ENCODE measurements at regions not wholly inside any gene's neighbourhood (a gene's known extent, or its start where the extent isn't known, plus 50 kb on each side); places are given as distances from the start of the nearest gene placed in this dataset.
A peak's percentile ranks its signal among the peaks of the same experiment; 100 is the strongest.
"Not testable (repeated sequence)": the region's sequence is repeated elsewhere in the genome, so short reads cannot be mapped to it uniquely, and the experiment has no call there.

- not testable (repeated sequence) for H3K4me3 ChIP-seq (ENCODE audit: low read depth, low read length)
These were observed 72.4 kb downstream of the HNRNPD start for GRCh38 chr4:82301390-82301789.

DNA sequence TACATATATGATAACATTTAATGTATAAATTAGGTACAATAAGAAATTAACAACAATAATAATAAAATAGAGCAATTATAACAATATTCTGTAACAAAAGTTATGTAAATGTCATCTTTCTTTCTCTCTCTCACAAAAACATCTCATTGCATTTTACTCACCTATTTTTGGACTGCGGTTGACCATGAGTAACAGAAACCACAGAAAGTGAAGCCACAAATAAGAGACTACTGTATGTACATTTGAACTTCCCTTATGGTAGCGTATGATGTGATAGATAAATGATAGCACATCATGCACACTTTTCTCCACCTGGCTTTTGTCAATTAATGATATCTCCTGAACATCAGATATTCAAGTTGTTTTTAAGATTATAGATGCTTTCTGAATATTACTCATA lies 80.5 kb downstream of the HNRNPD start:
- H3K4me3 ChIP-seq (ENCODE audit: low read depth, low read length) = no peak overlapping the region

DNA sequence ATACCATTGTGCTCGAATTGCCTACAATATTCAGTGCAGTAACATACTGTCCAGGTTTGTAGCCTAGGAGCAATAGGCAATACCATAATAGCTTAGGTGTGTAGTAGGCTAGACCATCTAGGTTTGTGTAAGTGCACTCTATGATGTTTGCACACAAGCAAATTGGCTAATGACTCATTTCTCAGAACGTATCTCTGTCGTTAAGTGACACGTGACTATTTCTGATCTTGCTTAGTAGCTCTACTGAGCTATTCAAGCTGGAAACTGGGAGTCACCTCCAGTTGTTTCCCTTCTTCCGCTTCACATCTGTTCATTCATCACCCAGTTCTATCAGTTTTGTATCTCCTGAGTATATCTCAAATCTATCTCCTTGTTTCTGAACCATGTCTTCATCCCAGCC lies 86.1 kb downstream of the HNRNPD start:
- no peak overlapping the region for H3K4me3 ChIP-seq (ENCODE audit: low read depth, low read length)

DNA sequence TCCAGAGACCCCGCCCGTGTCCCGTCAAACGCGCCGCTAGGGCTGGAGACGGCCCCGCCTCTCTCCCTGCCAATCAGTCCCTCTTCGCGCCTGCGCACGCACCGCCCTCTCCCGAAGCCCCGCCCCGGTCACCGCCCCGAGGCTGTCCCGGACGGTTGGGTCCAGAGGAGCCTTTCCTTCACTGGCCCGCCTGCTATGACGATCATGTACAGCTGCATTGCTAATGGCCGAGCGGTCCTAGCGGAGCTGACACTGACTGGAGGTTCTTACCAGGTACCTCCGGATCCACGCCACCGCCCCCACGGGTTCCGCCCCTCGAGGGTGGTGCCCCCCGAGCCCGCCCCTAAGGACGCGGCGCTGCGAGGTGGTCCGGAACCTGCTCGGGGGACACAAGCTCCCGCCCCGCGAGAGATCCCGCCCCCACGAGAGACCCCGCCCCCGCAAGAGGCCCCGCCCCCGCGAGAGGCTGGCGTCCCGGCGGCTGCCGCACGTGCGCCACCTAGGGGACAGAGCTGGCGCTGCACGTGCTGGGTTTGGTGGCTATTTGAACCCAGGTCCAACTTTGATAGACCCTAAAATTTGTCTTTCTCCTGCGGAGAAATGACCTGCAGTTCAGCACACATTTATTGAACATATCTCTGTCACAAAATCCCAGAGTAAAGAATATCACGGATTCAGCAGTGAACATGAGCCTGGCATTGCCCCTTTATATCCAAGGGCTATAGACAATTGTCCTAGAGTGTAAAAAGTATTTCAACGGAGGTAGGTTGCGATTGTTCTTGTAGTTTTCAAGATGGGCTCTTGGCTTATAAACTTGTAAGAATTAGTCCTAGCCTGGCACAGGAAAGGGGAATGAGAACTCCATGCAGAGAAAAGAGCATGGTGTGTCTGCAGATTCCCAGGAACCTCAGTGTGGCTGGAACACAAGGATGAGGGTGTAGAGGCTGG lies 88.7 kb downstream of the HNRNPD start:
- peak overlapping the region; percentile 50 for H3K4me3 ChIP-seq (ENCODE audit: low read depth, low read length)

GRCh38 chr4:82284475-82284857 lies 89.3 kb downstream of the HNRNPD start:
- H3K4me3 ChIP-seq (ENCODE audit: low read depth, low read length) = peak overlapping the region; percentile 50

DNA sequence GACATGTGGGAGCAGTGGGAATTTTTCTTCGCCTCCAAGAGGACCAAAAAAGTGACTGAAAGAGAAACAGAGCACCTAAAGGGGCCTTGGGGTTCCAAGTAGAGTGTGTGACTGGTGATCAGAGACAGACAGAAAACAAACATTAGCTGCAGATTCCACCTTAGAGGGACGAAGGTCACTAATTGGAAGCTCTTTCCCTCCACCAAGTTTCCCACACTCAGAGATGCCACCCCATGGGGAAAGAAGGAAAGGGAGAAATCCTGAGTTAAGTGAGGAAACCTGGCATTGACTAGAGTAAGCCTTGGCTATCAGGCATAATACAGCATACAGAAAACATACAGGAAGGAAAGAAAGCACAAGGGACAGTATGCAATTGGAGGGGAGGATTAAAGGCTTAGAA lies 90.9 kb downstream of the HNRNPD start:
- no peak overlapping the region for H3K4me3 ChIP-seq (ENCODE audit: low read depth, low read length)

GRCh38 chr4:82279550-82279949 lies 94.2 kb downstream of the HNRNPD start:
- H3K4me3 ChIP-seq (ENCODE audit: low read depth, low read length) = not testable (repeated sequence)

DNA sequence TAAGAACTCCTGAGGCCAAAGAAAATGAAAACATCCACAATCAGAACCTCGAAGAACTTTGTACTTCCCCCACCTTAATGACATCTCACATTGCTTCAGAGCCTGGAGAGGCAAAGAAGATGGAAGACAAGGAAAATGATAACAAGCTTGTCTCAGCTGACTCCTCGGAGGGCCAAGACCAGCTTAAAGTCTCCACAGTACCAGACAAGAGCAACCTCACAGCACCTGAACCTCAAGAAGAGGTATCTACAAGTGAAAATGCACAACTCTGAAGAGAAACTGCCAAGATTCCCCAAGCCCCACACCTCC lies 97.5 kb downstream of the HNRNPD start:
- H3K4me3 ChIP-seq (ENCODE audit: low read depth, low read length) = no peak overlapping the region

DNA sequence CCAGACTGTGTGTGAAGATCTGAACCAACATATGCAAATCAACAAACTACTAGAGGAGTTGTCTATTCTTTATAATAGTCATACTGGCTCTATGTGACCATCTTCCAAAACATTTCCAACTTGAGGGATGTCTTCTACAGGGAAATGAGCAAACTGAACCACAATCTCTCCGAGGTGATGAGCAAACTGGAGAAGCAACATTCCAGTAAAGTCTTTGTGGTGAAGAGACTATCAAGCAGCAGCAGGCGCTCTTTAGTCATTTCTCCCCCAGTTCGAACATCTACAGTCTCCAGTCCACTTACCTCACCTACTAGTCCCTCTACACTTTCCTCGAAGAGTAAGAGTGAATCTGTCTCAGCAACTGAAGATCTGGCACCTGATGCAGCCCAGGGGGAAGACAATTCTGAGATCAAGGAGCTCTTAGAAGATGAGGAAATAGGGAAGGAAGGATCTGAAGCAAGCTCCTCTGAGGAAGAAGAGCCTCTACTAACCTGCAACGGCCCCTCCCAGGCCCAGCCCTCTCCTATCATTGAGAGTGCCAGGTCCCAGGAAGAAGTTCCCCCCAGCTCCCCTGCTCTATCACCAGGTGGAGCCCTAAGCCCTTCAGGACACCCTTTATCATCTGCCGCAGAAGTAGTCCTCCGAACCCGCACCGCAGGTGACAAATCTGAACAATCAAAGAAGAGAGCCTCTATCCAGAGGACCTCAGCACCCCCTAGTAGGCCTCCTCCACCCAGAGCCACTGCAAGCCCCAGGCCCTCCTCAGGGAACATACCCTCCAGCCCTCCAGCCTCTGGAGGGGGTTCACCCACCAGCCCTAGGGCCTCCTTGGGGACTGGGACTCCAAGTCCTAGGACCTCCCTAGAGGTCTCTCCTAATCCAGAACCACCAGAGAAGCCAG lies 98.1 kb downstream of the HNRNPD start:
- no peak overlapping the region for H3K4me3 ChIP-seq (ENCODE audit: low read depth, low read length)

DNA sequence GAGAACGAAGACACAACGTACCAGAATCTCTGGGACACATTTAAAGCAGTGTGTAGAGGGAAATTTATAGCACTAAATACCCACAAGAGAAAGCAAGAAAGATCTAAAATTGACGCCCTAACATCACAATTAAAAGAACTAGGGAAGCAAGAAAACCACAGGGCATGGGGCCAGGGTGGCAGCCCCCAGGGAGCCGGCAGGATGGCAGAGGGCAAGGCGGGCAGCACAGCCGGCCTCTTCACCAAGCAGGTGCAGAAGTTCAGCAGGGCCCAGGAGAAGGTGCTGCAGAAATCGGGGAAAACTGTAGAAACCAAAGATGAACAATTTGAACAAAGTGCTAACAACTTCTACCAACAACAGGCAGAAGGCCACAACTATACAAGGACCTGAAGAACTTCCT lies 99.1 kb downstream of the HNRNPD start:
- not testable (repeated sequence) for H3K4me3 ChIP-seq (ENCODE audit: low read depth, low read length)

DNA sequence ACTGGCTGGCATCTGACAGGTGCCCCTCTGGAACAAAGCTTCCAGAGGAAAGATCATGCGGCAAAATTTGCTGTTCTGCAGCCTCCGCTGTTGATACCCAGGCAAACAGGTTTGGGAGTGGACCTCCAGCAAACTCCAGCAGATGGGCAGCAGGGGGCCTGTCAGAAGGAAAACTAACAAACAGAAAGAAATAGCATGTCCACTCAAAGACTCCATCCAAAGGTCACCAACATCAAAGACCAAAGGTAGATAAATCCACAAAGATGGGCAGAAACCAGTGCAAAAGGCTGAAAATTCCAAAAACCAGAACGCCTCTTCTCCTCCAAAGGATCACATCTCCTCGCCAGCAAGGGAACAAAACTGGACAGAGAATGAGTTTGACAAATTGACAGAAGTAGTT lies 101.3 kb downstream of the HNRNPD start:
- H3K4me3 ChIP-seq (ENCODE audit: low read depth, low read length) = not testable (repeated sequence)

GRCh38 chr4:82271915-82272480 lies 101.8 kb downstream of the HNRNPD start:
- H3K4me3 ChIP-seq (ENCODE audit: low read depth, low read length) = not testable (repeated sequence)

- no peak overlapping the region for H3K4me3 ChIP-seq (ENCODE audit: low read depth, low read length)
These were observed 105.0 kb downstream of the HNRNPD start for GRCh38 chr4:82268826-82269193.

- H3K4me3 ChIP-seq (ENCODE audit: low read depth, low read length) = no peak overlapping the region
These were observed 105.6 kb downstream of the HNRNPD start for GRCh38 chr4:82268050-82268825.

DNA sequence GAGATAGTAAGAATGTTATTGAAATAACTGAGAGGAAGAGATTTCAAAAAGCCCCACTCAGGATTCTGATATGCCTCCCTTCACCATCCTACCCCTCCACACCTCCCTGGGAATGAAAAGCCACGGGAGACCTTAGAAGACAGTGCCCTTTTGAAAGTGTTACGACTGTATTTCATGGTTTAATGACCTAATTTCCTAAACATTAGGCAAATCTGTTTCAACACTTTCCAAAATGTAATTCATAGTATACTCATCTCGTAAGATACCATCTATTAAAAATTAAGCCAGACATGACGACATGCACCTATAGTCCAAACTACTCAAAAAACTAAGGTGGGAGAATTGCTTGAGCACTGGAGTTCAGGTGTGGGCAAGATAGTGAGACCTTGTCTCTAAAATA lies 106.3 kb downstream of the HNRNPD start:
- H3K4me3 ChIP-seq (ENCODE audit: low read depth, low read length) = no peak overlapping the region

GRCh38 chr4:82266345-82266744 lies 107.4 kb downstream of the HNRNPD start:
- H3K4me3 ChIP-seq (ENCODE audit: low read depth, low read length) = no peak overlapping the region

DNA sequence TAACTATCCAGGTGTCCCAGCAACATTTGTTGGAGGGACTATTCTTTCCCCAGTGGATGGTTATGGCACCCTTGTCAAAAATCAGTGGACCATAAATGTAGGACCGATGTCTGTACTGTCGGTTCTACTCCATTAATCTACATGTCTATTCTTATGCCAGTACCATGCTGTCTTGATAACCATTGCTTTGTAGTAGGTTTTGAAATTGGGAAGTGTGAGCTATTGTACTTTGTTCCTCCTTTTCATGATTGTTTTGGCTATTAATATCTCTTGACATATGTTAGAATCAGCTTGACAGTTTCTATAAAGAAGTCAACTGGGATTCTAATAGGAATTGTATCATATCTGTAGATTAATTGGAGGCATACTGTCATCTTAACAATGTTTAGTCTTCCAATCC lies 112.7 kb downstream of the HNRNPD start:
- no peak overlapping the region for H3K4me3 ChIP-seq (ENCODE audit: low read depth, low read length)

- no peak overlapping the region for H3K4me3 ChIP-seq (ENCODE audit: low read depth, low read length)
These were observed 113.2 kb downstream of the HNRNPD start for GRCh38 chr4:82260632-82261031.

DNA sequence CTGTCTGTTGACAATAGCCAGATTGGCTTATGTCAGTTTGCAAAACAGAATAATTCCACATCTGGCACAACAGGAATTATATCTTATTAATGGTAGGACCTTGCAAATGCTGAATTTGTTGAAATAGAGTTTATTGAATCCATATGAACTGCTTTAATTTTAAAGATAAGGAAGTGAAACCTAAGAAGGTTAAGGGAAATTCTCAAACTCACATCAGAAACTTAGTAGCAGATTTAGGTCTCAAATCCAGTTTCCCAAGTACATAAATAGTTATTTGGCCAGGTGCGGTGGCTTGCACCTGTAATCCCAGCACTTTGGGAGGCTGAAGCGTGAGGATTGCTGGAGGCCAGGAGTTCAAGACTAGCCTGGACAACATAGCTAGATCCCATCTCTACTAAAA lies 117.1 kb downstream of the HNRNPD start:
- H3K4me3 ChIP-seq (ENCODE audit: low read depth, low read length) = no peak overlapping the region

DNA sequence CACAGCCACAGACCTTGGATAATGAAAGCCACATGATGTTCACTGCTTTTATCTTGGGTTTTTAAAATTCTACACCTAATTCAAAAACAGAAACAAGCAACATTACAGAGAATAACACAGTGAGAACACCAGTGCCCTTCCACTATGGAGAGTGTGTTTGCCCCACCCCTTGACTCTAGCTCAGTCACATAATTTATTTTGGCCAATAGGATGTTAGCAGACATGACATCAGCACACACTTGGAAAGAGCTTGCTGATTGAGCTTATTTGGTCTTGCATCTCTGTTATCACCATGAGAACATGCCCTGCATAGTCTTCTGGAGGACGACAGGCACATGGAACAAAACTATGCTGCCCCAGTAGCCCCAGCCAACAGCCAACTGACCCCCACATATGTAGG lies 118.1 kb downstream of the HNRNPD start:
- H3K4me3 ChIP-seq (ENCODE audit: low read depth, low read length) = no peak overlapping the region
